Left lung (tissue), 4 donors: ENCODE measurements at regions not wholly inside any gene's neighbourhood (a gene's known extent, or its start where the extent isn't known, plus 50 kb on each side); places are given as distances from the start of the nearest gene placed in this dataset.
"Not testable (repeated sequence)": the region's sequence is repeated elsewhere in the genome, so short reads cannot be mapped to it uniquely, and the experiment has no call there.

ENCODE experiments used
- ATAC-seq: fragments of 200-7000 bp; cut with Tn5 transposase; one replicate; pipeline ENCODE4 v1.9.1; 2020; ENCODE audit warnings: moderate library complexity
- DNase-seq, 4 donors: peaks; one replicate each; pipeline ENCODE4 v3.0.0-alpha.2; 2013 to 2020
- H3K27ac ChIP-seq, 2 donors: fragments of 200-600 bp; sonication (generic) in 1 of 2; one replicate each; pipeline versions ENCODE4 v1.5.0 to v1.8.0; 2020 to 2021
- H3K27me3 ChIP-seq, 2 donors: fragments of 200-600 bp; sonication (generic) in 1 of 2; one replicate each; pipeline versions ENCODE4 v1.5.0 to v1.8.0; 2020 to 2021
- H3K36me3 ChIP-seq, 2 donors: fragments of 200-600 bp; sonication (generic) in 1 of 2; one replicate each; pipeline versions ENCODE4 v1.5.0 to v1.8.0; 2020 to 2021
- H3K4me1 ChIP-seq, 2 donors: fragments of 200-600 bp; one replicate each; pipeline ENCODE4 v1.8.0; 2021
- H3K4me3 ChIP-seq, 2 donors: fragments of 200-600 bp; sonication (generic) in 1 of 2; one replicate each; pipeline versions ENCODE4 v1.5.0 to v1.8.0; 2020 to 2021; ENCODE audit warnings: mild to moderate bottlenecking in 1 of 2
- H3K9me3 ChIP-seq, 2 donors: fragments of 200-600 bp; sonication (generic) in 1 of 2; one replicate each; pipeline versions ENCODE4 v1.5.0 to v1.8.0; 2020 to 2021
- CTCF ChIP-seq, 2 donors: fragments of 200-600 bp; sonication (generic) in 1 of 2; IDR thresholded peaks; one replicate each; pipeline versions ENCODE4 v1.5.0 to v1.8.0; 2021; ENCODE audit warnings: antibody characterized with exemption in 2 of 2
- intact Hi-C, 2 donors: fragments of 100-400 bp; cut with DNase I; formaldehyde crosslinking; loops; one replicate each; pipeline versions ENCODE4 v1.11.2 to v1.14.2; 2022
- donor health status: DM: no; HTN: yes; CAD: no.
- donor health status: DM: no; HTN: no; CAD: no.

GRCh38 chr1:228943436-228943835 lies 208.2 kb downstream of the RHOU start:
- Histone ChIP-seq H3K27ac (no peak overlapping the region), H3K27me3 (no peaks in the 10 kb centered on the region), H3K9me3 (no peaks in the 10 kb centered on the region), H3K36me3 (no peaks in the 10 kb centered on the region), H3K4me3 (no peak overlapping the region), H3K4me1 (peaks cover 2 to 62% of the 10 kb centered on the region in 2 donors)
- TF ChIP-seq CTCF (IDR thresholded peaks at IDR 0.05): no peak
- ATAC-seq (no peak), DNase-seq (no peak)
- intact Hi-C loops: no loop called here

GRCh38 chr1:228944296-228944695 lies 209.0 kb downstream of the RHOU start:
- no peak for DNase-seq
- Histone ChIP-seq H3K27me3 (no peaks in the 10 kb centered on the region), H3K27ac (no peak overlapping the region), H3K4me3 (no peak overlapping the region), H3K36me3 (no peaks in the 10 kb centered on the region), H3K4me1 (peaks cover 0 to 56% of the 10 kb centered on the region in 2 donors), H3K9me3 (no peaks in the 10 kb centered on the region)
- intact Hi-C loops: no loop called here
- no peak for TF ChIP-seq CTCF (IDR thresholded peaks at IDR 0.05)
- ATAC-seq: peak; percentile 70

GRCh38 chr1:228944935-228945371 lies 209.7 kb downstream of the RHOU start:
- Histone ChIP-seq H3K4me1 (peaks cover 0 to 57% of the 10 kb centered on the region in 2 donors), H3K36me3 (no peaks in the 10 kb centered on the region), H3K4me3 (no peak overlapping the region), H3K27ac (no peak overlapping the region), H3K27me3 (no peaks in the 10 kb centered on the region), H3K9me3 (no peaks in the 10 kb centered on the region)
- DNase-seq (no peak), ATAC-seq (peak; percentile 80)
- intact Hi-C loops: no loop called here
- TF ChIP-seq CTCF (IDR thresholded peaks at IDR 0.05): no peak

GRCh38 chr1:228945885-228946284 lies 210.6 kb downstream of the RHOU start:
- TF ChIP-seq CTCF (IDR thresholded peaks at IDR 0.05): no peak
- no peaks in the 10 kb centered on the region for H3K9me3 ChIP-seq
- intact Hi-C loops: no loop called here
- ATAC-seq (no peak), DNase-seq (no peak)
- H3K36me3 ChIP-seq: no peaks in the 10 kb centered on the region
- H3K4me1 ChIP-seq: peaks cover 0 to 49% of the 10 kb centered on the region in 2 donors
- H3K4me3 ChIP-seq: no peak overlapping the region
- no peaks in the 10 kb centered on the region for H3K27me3 ChIP-seq
- no peak overlapping the region for H3K27ac ChIP-seq

- ATAC-seq, H3K27me3 ChIP-seq, H3K36me3 ChIP-seq, intact Hi-C loops, DNase-seq, H3K9me3 ChIP-seq, H3K4me3 ChIP-seq: not testable (repeated sequence)
- Histone ChIP-seq H3K4me1 (peaks cover 0 to 23% of the 10 kb centered on the region in 2 donors), H3K27ac (peak overlapping the region; percentile 65 to 75)
These were observed 214.3 kb downstream of the RHOU start for GRCh38 chr1:228949617-228950016.

GRCh38 chr1:228953207-228953606 lies 217.9 kb downstream of the RHOU start:
- H3K27me3 ChIP-seq: no peaks in the 10 kb centered on the region
- no peak overlapping the region for H3K4me3 ChIP-seq
- H3K27ac ChIP-seq: no peak overlapping the region
- H3K36me3 ChIP-seq: no peaks in the 10 kb centered on the region
- no peak for TF ChIP-seq CTCF (IDR thresholded peaks at IDR 0.05)
- H3K4me1 ChIP-seq: peaks cover 0 to 11% of the 10 kb centered on the region in 2 donors
- no peak for DNase-seq
- H3K9me3 ChIP-seq: no peaks in the 10 kb centered on the region
- no peak for ATAC-seq
- intact Hi-C loops: no loop called here

- peaks cover 0 to 11% of the 10 kb centered on the region in 2 donors for H3K4me1 ChIP-seq
- H3K4me3 ChIP-seq, H3K27ac ChIP-seq, DNase-seq, H3K27me3 ChIP-seq, H3K36me3 ChIP-seq, H3K9me3 ChIP-seq, intact Hi-C loops, ATAC-seq: not testable (repeated sequence)
These were observed 218.5 kb downstream of the RHOU start for GRCh38 chr1:228953808-228954207.
